ENCODE measurements at regions not wholly inside any gene's neighbourhood (a gene's known extent, or its start where the extent isn't known, plus 50 kb on each side); places are given as distances from the start of the nearest gene placed in this dataset.
"Not testable (repeated sequence)": the region's sequence is repeated elsewhere in the genome, so short reads cannot be mapped to it uniquely, and the experiment has no call there.

DNA sequence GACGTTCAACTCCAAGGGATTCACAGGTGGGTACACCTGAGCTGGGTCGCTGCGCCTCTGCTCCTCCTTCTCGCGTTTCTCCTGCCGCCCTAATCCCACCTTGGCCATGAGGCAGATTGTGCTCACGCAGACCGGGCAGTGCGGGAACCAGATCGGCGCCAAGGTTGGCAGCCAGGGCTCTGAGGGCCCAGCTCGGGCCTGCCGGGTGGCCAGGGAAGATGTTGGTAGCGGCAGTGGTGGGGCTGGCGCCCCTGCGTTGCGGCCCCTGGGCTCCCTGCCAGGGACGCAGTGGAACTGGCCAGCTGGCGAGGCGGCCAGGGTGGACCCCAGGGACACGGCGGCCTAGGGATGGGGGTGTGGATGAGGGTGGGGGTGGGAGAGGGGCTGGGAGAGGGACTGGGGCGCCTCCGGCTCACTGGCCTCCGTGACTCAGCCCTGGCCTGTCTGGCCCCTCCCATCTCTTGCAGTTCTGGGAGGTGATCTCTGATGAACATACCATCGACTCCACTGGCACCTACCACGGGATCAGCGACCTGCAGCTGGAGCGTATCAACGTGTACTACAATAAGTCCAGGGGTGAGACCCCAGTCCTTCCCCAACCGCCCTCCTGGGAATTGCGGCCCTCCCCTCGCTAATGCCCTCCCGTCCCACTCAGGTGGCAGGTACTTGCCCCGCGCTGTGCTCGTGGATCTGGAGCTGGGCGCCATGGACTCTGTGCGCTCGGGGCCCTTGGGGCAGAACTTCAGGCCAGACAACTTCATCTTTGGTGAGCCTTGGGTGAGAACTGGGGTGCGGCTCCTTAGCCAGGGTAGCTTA, 114.9 kb upstream of the ALG10B start:
- no peaks in the 10 kb centered on the region for H4K20me1 ChIP-seq (ENCODE audit: insufficient read depth, poor library complexity, severe bottlenecking)
- H3K4me2 ChIP-seq: no peak overlapping the region
- whole genome bisulfite sequencing (ENCODE audit: low lambda C conversion rate, missing lambda C conversion rate): 90% methylated on average over 38 of the region's 41 CpGs
- no peaks in the 10 kb centered on the region for H3K9me3 ChIP-seq (ENCODE audit: low read depth)
- DNase-seq (ENCODE audit: low spot score): no peak
- TF ChIP-seq EZH2phosphoT487 (IDR thresholded peaks at IDR 0.05; ENCODE audit: low read depth, severe bottlenecking, unreplicated experiment) (no peak), EZH2 (IDR thresholded peaks at IDR 0.05; ENCODE audit: borderline replicate concordance) (no peak)
- TF ChIP-seq, protein P1, sequence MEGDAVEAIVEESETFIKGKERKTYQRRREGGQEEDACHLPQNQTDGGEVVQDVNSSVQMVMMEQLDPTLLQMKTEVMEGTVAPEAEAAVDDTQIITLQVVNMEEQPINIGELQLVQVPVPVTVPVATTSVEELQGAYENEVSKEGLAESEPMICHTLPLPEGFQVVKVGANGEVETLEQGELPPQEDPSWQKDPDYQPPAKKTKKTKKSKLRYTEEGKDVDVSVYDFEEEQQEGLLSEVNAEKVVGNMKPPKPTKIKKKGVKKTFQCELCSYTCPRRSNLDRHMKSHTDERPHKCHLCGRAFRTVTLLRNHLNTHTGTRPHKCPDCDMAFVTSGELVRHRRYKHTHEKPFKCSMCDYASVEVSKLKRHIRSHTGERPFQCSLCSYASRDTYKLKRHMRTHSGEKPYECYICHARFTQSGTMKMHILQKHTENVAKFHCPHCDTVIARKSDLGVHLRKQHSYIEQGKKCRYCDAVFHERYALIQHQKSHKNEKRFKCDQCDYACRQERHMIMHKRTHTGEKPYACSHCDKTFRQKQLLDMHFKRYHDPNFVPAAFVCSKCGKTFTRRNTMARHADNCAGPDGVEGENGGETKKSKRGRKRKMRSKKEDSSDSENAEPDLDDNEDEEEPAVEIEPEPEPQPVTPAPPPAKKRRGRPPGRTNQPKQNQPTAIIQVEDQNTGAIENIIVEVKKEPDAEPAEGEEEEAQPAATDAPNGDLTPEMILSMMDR (IDR thresholded peaks at IDR 0.05; ENCODE audit: poor library complexity): no peak
- H3K4me1 ChIP-seq (ENCODE audit: insufficient read depth): no peaks in the 10 kb centered on the region
- H3K9me2 ChIP-seq (replicated peaks; ENCODE audit: insufficient read depth): no peaks in the 10 kb centered on the region
- H3K4me3 ChIP-seq: no peak overlapping the region
- H3K27ac ChIP-seq: no peak overlapping the region
- H3K79me2 ChIP-seq: no peaks in the 10 kb centered on the region
- H3K27me3 ChIP-seq: no peaks in the 10 kb centered on the region
- H2AFZ ChIP-seq: no peak overlapping the region
- no peaks in the 10 kb centered on the region for H3K36me3 ChIP-seq (replicated peaks; ENCODE audit: insufficient read depth, low read depth)

DNA sequence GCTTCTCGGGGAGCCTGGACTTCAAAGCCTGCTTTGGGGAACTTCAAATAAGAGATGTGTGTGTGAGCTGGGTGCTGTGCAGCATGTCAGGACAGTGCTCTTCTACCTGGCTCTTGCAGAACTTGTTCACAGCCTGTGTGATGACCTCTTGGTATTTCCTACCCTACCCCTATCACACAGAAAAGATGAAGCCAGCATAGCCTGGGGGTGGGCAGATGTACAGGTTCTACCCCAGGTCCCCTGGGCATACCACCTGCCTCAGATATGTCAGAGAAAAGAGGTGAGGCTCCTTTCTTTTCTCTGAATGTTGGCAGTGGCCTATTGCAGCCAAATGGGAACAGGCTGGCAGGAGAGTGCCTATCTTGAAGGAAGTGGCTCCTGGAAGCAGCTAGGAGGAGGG, 111.7 kb upstream of the ALG10B start:
- WGBS (ENCODE audit: low lambda C conversion rate, missing lambda C conversion rate): 88% methylated on average over 1 of the region's 1 CpG
- Histone ChIP-seq H2AFZ (no peak overlapping the region), H3K4me1 (ENCODE audit: insufficient read depth) (no peaks in the 10 kb centered on the region), H3K27ac (no peak overlapping the region), H4K20me1 (ENCODE audit: insufficient read depth, poor library complexity, severe bottlenecking) (no peaks in the 10 kb centered on the region), H3K9me3 (ENCODE audit: low read depth) (no peaks in the 10 kb centered on the region), H3K36me3 (replicated peaks; ENCODE audit: insufficient read depth, low read depth) (no peaks in the 10 kb centered on the region), H3K27me3 (no peaks in the 10 kb centered on the region), H3K4me3 (no peak overlapping the region), H3K9me2 (replicated peaks; ENCODE audit: insufficient read depth) (no peaks in the 10 kb centered on the region), H3K79me2 (no peaks in the 10 kb centered on the region), H3K4me2 (no peak overlapping the region)
- TF ChIP-seq, protein P1 (IDR thresholded peaks at IDR 0.05; ENCODE audit: poor library complexity): no peak
- TF ChIP-seq EZH2phosphoT487 (IDR thresholded peaks at IDR 0.05; ENCODE audit: low read depth, severe bottlenecking, unreplicated experiment) (no peak), EZH2 (IDR thresholded peaks at IDR 0.05; ENCODE audit: borderline replicate concordance) (no peak)
- DNase-seq (ENCODE audit: low spot score): no peak

DNA sequence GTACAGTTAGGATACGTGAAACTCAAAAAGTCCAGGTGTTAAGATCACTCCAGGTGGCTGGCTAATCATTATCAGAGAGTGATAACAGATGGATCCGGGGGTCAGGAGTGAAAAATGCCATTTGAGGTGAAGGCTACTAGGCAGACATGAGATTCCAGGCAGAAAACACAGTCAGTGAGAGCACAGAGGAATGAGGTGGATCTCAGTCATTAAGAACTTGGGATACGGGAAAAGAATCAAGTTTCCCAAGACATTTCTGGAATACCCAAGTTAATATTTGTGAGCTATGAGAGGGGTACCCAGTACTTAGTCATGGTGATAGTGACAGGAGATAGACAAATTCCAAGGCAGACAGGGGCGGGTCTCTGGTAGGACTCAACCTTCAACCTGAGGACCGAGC, 94.6 kb upstream of the ALG10B start:
- Histone ChIP-seq H3K4me3 (no peak overlapping the region), H3K9me3 (ENCODE audit: low read depth) (no peaks in the 10 kb centered on the region), H3K27me3 (no peaks in the 10 kb centered on the region), H2AFZ (no peak overlapping the region), H3K27ac (no peak overlapping the region), H3K36me3 (replicated peaks; ENCODE audit: insufficient read depth, low read depth) (no peaks in the 10 kb centered on the region), H3K4me1 (ENCODE audit: insufficient read depth) (no peaks in the 10 kb centered on the region), H3K4me2 (no peak overlapping the region), H3K79me2 (no peaks in the 10 kb centered on the region), H4K20me1 (ENCODE audit: insufficient read depth, poor library complexity, severe bottlenecking) (no peaks in the 10 kb centered on the region), H3K9me2 (replicated peaks; ENCODE audit: insufficient read depth) (no peaks in the 10 kb centered on the region)
- DNase-seq (ENCODE audit: low spot score): no peak
- TF ChIP-seq EZH2 (IDR thresholded peaks at IDR 0.05; ENCODE audit: borderline replicate concordance): no peak
- no peak for TF ChIP-seq EZH2phosphoT487 (IDR thresholded peaks at IDR 0.05; ENCODE audit: low read depth, severe bottlenecking, unreplicated experiment)
- TF ChIP-seq, protein P1 (IDR thresholded peaks at IDR 0.05; ENCODE audit: poor library complexity): no peak
- WGBS (ENCODE audit: low lambda C conversion rate, missing lambda C conversion rate): 53% methylated on average over 5 of the region's 5 CpGs

DNA sequence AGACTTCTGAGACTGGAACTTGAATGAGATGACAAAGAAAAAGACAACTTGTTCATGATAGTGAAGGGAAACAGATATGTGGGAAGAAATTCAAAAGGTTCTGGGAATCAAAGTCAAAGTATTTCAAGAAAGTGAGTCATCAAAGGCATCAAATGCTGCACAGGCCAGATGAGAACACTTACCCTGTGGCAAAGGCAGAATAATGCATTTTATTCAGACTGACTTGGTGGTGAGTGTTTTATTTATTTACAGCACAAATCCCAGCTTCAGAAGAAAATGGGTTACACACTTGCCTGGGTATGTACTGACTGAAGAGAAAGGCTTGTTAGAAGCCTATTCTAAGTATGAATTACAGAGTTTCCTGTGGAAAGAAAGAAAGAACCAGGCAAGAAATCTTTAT, 78.2 kb upstream of the ALG10B start:
- not testable (repeated sequence) for H3K4me1 ChIP-seq (ENCODE audit: insufficient read depth); DNase-seq (ENCODE audit: low spot score); H3K27me3 ChIP-seq; H4K20me1 ChIP-seq (ENCODE audit: insufficient read depth, poor library complexity, severe bottlenecking); H2AFZ ChIP-seq; H3K79me2 ChIP-seq; H3K9me2 ChIP-seq (replicated peaks; ENCODE audit: insufficient read depth); H3K27ac ChIP-seq; H3K9me3 ChIP-seq (ENCODE audit: low read depth); H3K4me2 ChIP-seq; H3K36me3 ChIP-seq (replicated peaks; ENCODE audit: insufficient read depth, low read depth); H3K4me3 ChIP-seq
